ENCODE measurements at regions not wholly inside any gene's neighbourhood (a gene's known extent, or its start where the extent isn't known, plus 50 kb on each side); places are given as distances from the start of the nearest gene placed in this dataset.

DNA sequence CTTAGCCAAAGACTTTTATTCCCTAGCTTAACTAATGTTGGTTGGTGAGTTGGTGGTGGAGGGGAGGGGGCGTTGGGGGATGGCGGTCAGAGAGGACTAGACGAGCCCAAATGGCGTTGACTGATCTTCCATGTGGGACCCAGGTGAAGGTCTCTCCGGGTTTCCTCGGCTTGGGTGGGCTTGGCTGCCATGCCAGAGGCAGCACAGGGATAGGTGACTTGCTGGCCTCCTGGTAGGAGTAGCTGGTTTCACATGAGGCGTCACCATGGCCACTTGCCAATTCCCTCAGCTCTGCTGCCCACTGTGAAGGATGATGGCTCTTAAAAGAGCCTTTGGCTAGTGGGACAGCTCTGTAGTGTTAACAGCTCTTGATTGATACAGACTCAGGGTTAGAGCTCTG, 1337.0 kb upstream of the FAM98A start:
- DNase-seq (ENCODE audit: extremely low read depth, insufficient read length), result no peak
- no peaks in the 10 kb centered on the region for H3K27me3 ChIP-seq (replicated peaks; ENCODE audit: control insufficient read depth, insufficient read depth, low read length)
- H3K4me3 ChIP-seq (replicated peaks; ENCODE audit: low read depth, low read length), result no peak overlapping the region
- TF ChIP-seq, protein P1, sequence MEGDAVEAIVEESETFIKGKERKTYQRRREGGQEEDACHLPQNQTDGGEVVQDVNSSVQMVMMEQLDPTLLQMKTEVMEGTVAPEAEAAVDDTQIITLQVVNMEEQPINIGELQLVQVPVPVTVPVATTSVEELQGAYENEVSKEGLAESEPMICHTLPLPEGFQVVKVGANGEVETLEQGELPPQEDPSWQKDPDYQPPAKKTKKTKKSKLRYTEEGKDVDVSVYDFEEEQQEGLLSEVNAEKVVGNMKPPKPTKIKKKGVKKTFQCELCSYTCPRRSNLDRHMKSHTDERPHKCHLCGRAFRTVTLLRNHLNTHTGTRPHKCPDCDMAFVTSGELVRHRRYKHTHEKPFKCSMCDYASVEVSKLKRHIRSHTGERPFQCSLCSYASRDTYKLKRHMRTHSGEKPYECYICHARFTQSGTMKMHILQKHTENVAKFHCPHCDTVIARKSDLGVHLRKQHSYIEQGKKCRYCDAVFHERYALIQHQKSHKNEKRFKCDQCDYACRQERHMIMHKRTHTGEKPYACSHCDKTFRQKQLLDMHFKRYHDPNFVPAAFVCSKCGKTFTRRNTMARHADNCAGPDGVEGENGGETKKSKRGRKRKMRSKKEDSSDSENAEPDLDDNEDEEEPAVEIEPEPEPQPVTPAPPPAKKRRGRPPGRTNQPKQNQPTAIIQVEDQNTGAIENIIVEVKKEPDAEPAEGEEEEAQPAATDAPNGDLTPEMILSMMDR (IDR thresholded peaks at IDR 0.05; ENCODE audit: insufficient read depth, low read length, poor library complexity, severe bottlenecking), result no peak
- H3K36me3 ChIP-seq (ENCODE audit: control insufficient read depth, insufficient read depth, low read length), result no peaks in the 10 kb centered on the region

DNA sequence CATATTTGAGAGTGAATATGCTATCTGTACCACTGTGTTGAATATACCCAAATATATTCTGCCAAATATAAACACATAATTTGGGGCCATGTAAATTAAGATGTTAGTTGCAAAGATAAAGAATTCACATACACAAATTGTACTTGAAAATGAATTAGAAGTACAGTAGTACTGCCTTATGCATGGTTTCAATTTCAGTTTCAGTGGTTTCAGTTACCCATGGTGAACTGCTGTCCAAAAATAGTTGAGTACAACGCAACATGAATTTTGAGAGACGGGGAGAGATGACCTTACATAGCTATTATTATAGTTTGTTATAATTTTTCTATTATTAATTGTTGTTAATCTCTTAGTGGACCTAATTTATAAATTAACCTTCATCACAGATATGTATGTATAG, 1313.0 kb upstream of the FAM98A start:
- no peak overlapping the region for H3K4me3 ChIP-seq (replicated peaks; ENCODE audit: low read depth, low read length)
- TF ChIP-seq, protein P1 (IDR thresholded peaks at IDR 0.05; ENCODE audit: insufficient read depth, low read length, poor library complexity, severe bottlenecking), result no peak

DNA sequence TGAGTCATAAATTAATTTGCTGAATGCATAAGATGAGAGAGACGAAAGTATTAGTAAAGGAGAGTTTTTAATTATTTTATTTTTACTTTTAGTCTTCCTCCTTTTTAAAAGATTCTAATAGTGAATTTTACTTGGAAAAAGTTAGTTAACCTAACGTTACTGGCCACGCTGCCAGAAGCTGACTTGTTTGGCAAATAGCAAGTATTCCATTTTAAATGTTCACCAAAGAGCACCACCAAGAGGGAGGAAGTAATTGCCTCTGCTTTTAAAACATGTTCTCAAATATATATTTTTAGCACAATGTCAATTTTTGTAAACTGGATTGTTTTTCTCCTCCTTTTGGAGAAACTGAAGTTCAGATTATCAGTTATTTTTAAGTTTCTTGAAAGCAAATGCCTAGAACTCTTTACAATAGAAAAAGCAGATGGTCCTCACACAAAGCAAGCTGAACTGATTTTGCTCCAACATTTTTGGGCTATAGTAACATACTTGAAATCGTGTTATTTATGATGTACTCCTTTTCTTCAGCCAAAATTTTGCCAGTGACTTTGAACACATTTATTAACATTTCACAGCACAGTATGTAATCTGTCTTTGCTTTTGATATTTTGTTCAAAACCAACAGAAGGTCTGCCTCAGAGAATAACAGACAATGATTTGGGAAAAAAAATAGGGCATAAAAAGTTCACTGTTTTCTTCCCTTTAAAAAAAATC, 1311.0 kb upstream of the FAM98A start:
- no peak overlapping the region for H3K4me3 ChIP-seq (replicated peaks; ENCODE audit: low read depth, low read length)
- H3K27me3 ChIP-seq (replicated peaks; ENCODE audit: control insufficient read depth, insufficient read depth, low read length), result no peaks in the 10 kb centered on the region
- no peak for DNase-seq (ENCODE audit: extremely low read depth, insufficient read length)
- TF ChIP-seq, protein P1 (IDR thresholded peaks at IDR 0.05; ENCODE audit: insufficient read depth, low read length, poor library complexity, severe bottlenecking), result no peak
- no peaks in the 10 kb centered on the region for H3K36me3 ChIP-seq (ENCODE audit: control insufficient read depth, insufficient read depth, low read length)

More for the DNA sequence above, 1313.0 kb upstream of the FAM98A start:
- no peaks in the 10 kb centered on the region for H3K36me3 ChIP-seq (ENCODE audit: control insufficient read depth, insufficient read depth, low read length)
- H3K27me3 ChIP-seq (replicated peaks; ENCODE audit: control insufficient read depth, insufficient read depth, low read length), result no peaks in the 10 kb centered on the region
- peak; percentile 5 for DNase-seq (ENCODE audit: extremely low read depth, insufficient read length)

DNA sequence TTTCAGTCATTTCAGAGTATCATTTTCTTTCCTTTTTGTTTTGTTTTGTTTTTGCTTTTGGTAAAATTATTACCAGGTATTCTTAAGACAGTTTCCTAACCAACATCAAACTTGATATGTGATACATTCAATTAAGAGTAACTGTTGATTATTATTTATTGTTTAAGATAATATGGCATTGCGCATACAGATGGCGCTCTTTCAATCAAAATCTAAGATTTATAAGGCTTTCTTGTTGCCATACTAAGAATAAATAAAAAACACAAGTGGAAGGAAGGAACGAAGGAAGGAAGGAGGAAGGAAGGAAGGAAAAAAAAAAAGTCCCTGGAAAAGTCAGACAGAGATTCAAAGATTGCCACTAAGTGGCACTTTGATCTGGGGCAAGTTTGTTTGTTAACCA, 1308.7 kb upstream of the FAM98A start:
- no peaks in the 10 kb centered on the region for H3K36me3 ChIP-seq (ENCODE audit: control insufficient read depth, insufficient read depth, low read length)
- H3K4me3 ChIP-seq (replicated peaks; ENCODE audit: low read depth, low read length), result no peak overlapping the region
- no peak for DNase-seq (ENCODE audit: extremely low read depth, insufficient read length)
- TF ChIP-seq, protein P1 (IDR thresholded peaks at IDR 0.05; ENCODE audit: insufficient read depth, low read length, poor library complexity, severe bottlenecking), result no peak
- H3K27me3 ChIP-seq (replicated peaks; ENCODE audit: control insufficient read depth, insufficient read depth, low read length), result no peaks in the 10 kb centered on the region

DNA sequence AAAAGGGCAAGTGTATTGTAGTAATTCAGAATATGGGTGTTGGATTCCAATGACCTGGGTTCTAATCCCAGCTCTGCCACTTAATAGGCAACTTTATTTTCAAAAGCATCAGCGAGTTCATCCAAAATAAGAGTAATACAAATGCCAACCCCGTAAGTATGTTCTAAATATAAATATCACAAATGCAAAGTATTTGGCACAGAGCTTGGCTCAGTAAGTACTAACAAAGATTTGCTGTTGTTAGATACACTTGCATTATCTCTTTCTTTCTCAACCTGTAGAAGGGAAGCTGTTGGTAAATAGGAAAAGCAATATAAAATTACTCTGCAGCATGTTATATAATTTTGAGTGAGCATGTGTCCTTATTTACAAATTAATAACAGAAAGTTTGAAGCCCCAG, 1302.6 kb upstream of the FAM98A start:
- no peak for DNase-seq (ENCODE audit: extremely low read depth, insufficient read length)
- Histone ChIP-seq H3K36me3 (ENCODE audit: control insufficient read depth, insufficient read depth, low read length) (no peaks in the 10 kb centered on the region), H3K27me3 (replicated peaks; ENCODE audit: control insufficient read depth, insufficient read depth, low read length) (no peaks in the 10 kb centered on the region), H3K4me3 (replicated peaks; ENCODE audit: low read depth, low read length) (no peak overlapping the region)
- TF ChIP-seq, protein P1 (IDR thresholded peaks at IDR 0.05; ENCODE audit: insufficient read depth, low read length, poor library complexity, severe bottlenecking), result no peak

DNA sequence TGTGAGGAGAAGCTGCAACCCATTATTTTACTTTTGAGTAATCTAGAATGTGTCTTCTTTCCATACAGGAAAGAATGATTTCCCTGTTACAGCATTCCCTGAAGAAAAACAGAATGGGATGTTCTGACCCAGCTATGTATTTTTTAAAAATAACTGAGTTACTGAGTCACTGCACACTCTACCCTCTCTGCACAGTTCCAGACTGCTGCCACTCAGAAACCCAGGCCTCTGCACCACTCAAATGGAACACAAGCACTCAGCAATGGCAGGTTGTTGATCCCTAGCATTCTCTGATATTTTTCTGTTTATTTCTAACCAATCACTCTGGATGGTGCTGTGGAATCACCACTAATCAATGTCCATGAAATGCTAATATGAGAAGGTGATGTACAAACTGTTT, 1300.0 kb upstream of the FAM98A start:
- TF ChIP-seq, protein P1 (IDR thresholded peaks at IDR 0.05; ENCODE audit: insufficient read depth, low read length, poor library complexity, severe bottlenecking), result no peak

More for the DNA sequence above, 1300.0 kb upstream of the FAM98A start:
- no peak for DNase-seq (ENCODE audit: extremely low read depth, insufficient read length)
- Histone ChIP-seq H3K36me3 (ENCODE audit: control insufficient read depth, insufficient read depth, low read length) (no peaks in the 10 kb centered on the region), H3K27me3 (replicated peaks; ENCODE audit: control insufficient read depth, insufficient read depth, low read length) (no peaks in the 10 kb centered on the region), H3K4me3 (replicated peaks; ENCODE audit: low read depth, low read length) (no peak overlapping the region)

All from GM06990 (cell line).